ENCODE measurements at regions not wholly inside any gene's neighbourhood (a gene's known extent, or its start where the extent isn't known, plus 50 kb on each side); places are given as distances from the start of the nearest gene placed in this dataset.

- no peaks in the 10 kb centered on the region for H3K27me3 ChIP-seq (ENCODE audit: control insufficient read depth, low read length)
- H4K20me1 ChIP-seq (ENCODE audit: control insufficient read depth, insufficient read depth, low read depth, low read length) = no peaks in the 10 kb centered on the region
- no peaks in the 10 kb centered on the region for H3K79me2 ChIP-seq (ENCODE audit: control insufficient read depth, low read length)
- no peaks in the 10 kb centered on the region for H3K9me2 ChIP-seq (replicated peaks; ENCODE audit: control insufficient read depth, low read length)
- no peak overlapping the region for H3K4me2 ChIP-seq (ENCODE audit: low read length)
- no peaks in the 10 kb centered on the region for H3K36me3 ChIP-seq (ENCODE audit: control insufficient read depth, low read length)
- no peak for TF ChIP-seq EZH2phosphoT487 (IDR thresholded peaks at IDR 0.05; ENCODE audit: borderline replicate concordance, low read length)
- TF ChIP-seq CTCF (IDR thresholded peaks at IDR 0.05; ENCODE audit: low read depth, low read length, poor library complexity, severe bottlenecking) = peak; percentile 29
- no peaks in the 10 kb centered on the region for H3K9me3 ChIP-seq (ENCODE audit: control insufficient read depth, insufficient read depth, low read length)
- H3K4me3 ChIP-seq (ENCODE audit: low read length) = no peak overlapping the region
- no peaks in the 10 kb centered on the region for H3K4me1 ChIP-seq (ENCODE audit: control insufficient read depth, low read length)
- no peak overlapping the region for H3K27ac ChIP-seq (ENCODE audit: low read depth, low read length)
- no peaks in the 10 kb centered on the region for H3F3A ChIP-seq (ENCODE audit: control insufficient read depth, insufficient read depth)
These were observed 61.8 kb upstream of the GPR45 start for GRCh38 chr2:105179469-105180372.

GRCh38 chr2:105180491-105180972, 61.0 kb upstream of the GPR45 start:
- no peaks in the 10 kb centered on the region for H3K9me3 ChIP-seq (ENCODE audit: control insufficient read depth, insufficient read depth, low read length)
- no peaks in the 10 kb centered on the region for H3K4me1 ChIP-seq (ENCODE audit: control insufficient read depth, low read length)
- no peaks in the 10 kb centered on the region for H4K20me1 ChIP-seq (ENCODE audit: control insufficient read depth, insufficient read depth, low read depth, low read length)
- TF ChIP-seq CTCF (IDR thresholded peaks at IDR 0.05; ENCODE audit: low read depth, low read length, poor library complexity, severe bottlenecking) (no peak), EZH2phosphoT487 (IDR thresholded peaks at IDR 0.05; ENCODE audit: borderline replicate concordance, low read length) (no peak)
- no peaks in the 10 kb centered on the region for H3F3A ChIP-seq (ENCODE audit: control insufficient read depth, insufficient read depth)
- no peak overlapping the region for H3K4me2 ChIP-seq (ENCODE audit: low read length)
- H3K27ac ChIP-seq (ENCODE audit: low read depth, low read length) = no peak overlapping the region
- no peaks in the 10 kb centered on the region for H3K27me3 ChIP-seq (ENCODE audit: control insufficient read depth, low read length)
- no peaks in the 10 kb centered on the region for H3K79me2 ChIP-seq (ENCODE audit: control insufficient read depth, low read length)
- H3K9me2 ChIP-seq (replicated peaks; ENCODE audit: control insufficient read depth, low read length) = no peaks in the 10 kb centered on the region
- no peak overlapping the region for H3K4me3 ChIP-seq (ENCODE audit: low read length)
- H3K36me3 ChIP-seq (ENCODE audit: control insufficient read depth, low read length) = no peaks in the 10 kb centered on the region

- H3K4me2 ChIP-seq (ENCODE audit: low read length) = no peak overlapping the region
- no peaks in the 10 kb centered on the region for H3K79me2 ChIP-seq (ENCODE audit: control insufficient read depth, low read length)
- no peaks in the 10 kb centered on the region for H3K9me2 ChIP-seq (replicated peaks; ENCODE audit: control insufficient read depth, low read length)
- no peaks in the 10 kb centered on the region for H3F3A ChIP-seq (ENCODE audit: control insufficient read depth, insufficient read depth)
- no peak overlapping the region for H3K27ac ChIP-seq (ENCODE audit: low read depth, low read length)
- no peaks in the 10 kb centered on the region for H4K20me1 ChIP-seq (ENCODE audit: control insufficient read depth, insufficient read depth, low read depth, low read length)
- no peaks in the 10 kb centered on the region for H3K27me3 ChIP-seq (ENCODE audit: control insufficient read depth, low read length)
- H3K4me1 ChIP-seq (ENCODE audit: control insufficient read depth, low read length) = no peaks in the 10 kb centered on the region
- no peak for TF ChIP-seq CTCF (IDR thresholded peaks at IDR 0.05; ENCODE audit: low read depth, low read length, poor library complexity, severe bottlenecking)
- no peak for TF ChIP-seq EZH2phosphoT487 (IDR thresholded peaks at IDR 0.05; ENCODE audit: borderline replicate concordance, low read length)
- H3K9me3 ChIP-seq (ENCODE audit: control insufficient read depth, insufficient read depth, low read length) = no peaks in the 10 kb centered on the region
- no peaks in the 10 kb centered on the region for H3K36me3 ChIP-seq (ENCODE audit: control insufficient read depth, low read length)
- no peak overlapping the region for H3K4me3 ChIP-seq (ENCODE audit: low read length)
These were observed 60.3 kb upstream of the GPR45 start for GRCh38 chr2:105181282-105181681.
